ENCODE measurements at regions not wholly inside any gene's neighbourhood (a gene's known extent, or its start where the extent isn't known, plus 50 kb on each side); places are given as distances from the start of the nearest gene placed in this dataset.
"Not testable (repeated sequence)": the region's sequence is repeated elsewhere in the genome, so short reads cannot be mapped to it uniquely, and the experiment has no call there.

DNA sequence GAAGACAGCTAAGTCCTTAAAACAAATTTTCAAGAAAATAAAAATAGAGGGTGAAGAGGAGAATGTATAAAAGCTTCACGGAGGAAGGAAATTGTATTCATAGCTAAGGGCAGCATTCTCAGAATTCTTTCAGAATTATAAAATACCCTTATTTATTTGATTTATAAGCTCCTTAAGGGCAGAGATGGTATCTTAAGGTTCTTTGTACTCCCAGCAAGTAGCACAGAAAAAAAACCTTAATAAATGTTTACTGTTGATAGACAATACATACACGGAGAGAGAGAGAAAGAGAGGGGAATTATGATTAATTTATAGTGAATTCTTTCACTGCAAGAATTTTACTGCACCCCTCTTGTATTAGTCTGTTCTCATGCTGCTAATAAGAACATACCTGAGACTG lies 375.6 kb upstream of the CCDC54 start:
- DNase-seq (ENCODE audit: low read depth) = no peak

DNA sequence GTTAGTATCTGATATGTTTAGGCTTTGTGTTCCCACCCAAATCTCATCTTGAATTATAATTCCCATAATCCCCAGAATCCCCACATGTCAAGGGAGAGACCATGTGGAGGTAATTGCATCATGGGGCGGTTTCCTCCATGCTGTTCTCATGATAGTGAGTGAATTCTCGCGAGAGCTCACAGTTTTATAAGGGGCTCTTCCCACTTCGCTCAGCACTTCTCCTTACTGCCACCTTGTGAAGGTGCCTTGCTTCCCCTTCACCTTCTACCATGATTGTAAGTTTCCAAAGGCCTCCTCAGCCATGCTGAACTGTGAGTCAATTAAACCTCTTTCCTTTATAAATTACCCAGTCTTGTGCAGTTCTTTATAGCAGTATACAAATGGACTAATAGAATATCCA lies 371.9 kb upstream of the CCDC54 start:
- not testable (repeated sequence) for DNase-seq (ENCODE audit: low read depth)

DNA sequence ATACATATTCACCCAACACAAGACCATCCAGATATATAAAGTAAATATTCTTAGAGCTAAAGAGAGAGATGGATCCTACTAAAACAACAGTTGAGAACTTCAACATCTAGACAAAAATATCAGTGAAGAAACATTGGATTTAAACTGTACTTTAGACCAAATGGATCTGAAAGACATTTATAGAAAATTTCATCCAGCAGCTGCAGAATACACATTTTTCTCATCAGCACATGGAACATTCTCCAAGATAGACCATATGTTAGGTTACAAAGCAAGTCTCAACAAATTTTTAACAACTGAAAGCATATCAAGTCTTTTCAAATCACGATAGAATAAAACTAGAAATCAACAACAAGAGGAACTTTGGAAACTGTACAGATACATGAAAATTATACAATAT lies 369.0 kb upstream of the CCDC54 start:
- no peak for DNase-seq (ENCODE audit: low read depth)

DNA sequence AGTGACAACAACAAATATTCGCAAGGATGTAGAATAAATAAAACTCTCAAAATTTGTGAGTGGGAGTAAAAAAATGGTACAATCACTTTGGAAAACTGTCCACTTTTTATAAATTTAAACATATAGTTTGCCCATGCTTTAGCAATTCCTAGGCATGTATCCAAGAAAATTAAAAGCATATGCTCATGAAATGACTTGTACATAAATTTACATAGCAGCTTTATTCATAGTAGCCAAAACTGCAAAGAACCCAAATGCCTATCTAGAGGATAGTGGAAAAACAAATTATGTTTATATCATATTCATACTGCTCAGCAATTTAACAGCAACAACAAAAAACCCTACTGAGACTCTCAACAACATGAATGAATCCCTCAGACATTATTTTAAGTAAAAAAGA lies 363.6 kb upstream of the CCDC54 start:
- DNase-seq (ENCODE audit: low read depth) = no peak

DNA sequence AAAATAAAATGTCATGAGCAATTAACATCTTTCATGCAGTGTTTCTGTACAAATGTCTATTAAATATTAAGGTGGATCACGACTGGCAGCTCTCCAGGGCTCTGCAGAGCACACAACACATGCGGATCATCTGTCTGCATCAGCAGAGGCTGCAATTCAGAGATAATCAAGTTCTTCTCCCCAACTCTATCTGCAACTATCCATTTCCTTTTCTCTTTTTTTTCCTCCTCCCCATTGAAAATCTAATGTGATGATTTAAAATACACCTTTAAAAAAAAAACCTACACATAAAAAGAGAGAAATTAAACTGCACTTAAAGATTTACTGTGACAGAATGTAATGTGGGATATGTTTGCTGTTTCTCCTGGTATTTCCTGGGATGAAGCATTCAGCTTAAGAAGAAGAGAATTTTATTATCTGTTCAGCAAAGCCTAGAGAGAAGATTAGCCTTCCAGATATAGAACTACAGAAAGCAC lies 352.6 kb upstream of the CCDC54 start:
- DNase-seq (ENCODE audit: low read depth) = no peak

DNA sequence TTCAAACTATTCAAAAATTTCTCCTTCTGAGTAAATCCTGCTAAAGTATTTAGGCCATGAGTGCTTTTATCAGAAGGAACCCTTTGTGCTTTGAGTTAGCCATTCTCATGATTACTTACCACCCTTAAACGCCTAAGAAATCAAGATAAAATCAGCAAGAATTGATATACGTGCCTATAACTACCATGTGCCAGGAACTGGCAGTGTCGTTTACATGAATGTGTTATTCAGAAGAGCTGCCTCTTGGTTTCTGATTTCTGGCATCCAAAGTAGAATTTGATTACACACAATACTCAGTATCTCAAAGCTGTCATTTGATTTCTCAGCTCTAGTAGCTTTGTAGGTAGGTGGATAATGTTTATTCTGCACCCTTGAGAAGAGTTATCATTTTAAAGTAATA lies 351.3 kb upstream of the CCDC54 start:
- DNase-seq (ENCODE audit: low read depth) = no peak

DNA sequence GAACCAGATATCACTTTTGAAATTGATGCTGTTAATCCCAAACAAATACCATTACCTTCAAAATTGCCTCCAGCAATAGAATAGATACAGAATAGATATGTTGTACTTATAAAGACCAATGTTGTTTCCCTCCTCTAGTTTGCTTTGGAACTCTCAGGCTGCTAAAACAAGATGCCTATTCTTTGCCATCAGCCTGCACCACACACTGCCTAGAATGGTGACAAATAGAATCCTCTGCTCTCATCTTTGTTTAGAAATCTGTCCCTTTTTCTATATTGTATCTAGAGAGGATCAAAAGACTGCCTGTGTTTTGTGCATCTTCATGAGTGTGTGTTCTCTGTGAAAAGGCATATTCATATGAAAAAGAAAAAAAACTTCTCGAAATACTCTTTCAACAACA lies 349.2 kb upstream of the CCDC54 start:
- no peak for DNase-seq (ENCODE audit: low read depth)

DNA sequence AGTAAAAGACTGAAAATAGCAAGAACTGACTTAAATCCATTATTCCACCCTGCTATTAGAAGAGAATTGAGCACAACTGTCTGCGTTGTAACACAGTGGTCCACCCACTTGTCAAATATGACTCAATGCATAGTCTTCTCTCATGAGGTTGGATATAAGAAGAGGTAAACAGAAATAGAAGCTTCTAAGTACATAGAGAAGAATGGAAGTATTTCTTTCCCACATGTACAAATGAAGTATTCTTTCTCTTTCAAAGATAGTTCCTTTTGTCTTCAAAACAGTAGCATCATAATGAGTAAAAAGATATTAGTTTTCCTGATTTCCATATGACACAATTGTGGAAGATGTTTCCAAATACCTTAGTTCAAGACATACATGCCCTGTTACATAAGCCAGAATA lies 348.6 kb upstream of the CCDC54 start:
- DNase-seq (ENCODE audit: low read depth) = no peak

DNA sequence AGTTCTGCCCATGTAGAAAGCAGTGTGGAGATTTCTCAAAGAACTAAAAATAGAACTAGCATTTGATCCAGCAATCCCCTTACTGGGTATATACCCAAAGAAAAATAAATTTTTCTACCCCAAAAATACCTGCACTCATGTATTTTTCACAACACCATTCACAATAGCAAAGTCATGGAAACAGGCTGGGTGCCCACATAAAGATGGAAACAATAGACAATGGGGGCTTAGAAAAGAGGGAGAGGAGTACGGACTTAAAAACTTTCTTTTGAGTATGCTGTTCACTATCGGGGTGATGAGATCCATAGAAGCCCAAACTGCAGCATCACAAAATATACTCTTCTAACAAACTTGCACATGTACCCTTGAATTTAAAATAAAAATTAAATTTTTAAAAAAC lies 345.1 kb upstream of the CCDC54 start:
- DNase-seq (ENCODE audit: low read depth) = no peak

DNA sequence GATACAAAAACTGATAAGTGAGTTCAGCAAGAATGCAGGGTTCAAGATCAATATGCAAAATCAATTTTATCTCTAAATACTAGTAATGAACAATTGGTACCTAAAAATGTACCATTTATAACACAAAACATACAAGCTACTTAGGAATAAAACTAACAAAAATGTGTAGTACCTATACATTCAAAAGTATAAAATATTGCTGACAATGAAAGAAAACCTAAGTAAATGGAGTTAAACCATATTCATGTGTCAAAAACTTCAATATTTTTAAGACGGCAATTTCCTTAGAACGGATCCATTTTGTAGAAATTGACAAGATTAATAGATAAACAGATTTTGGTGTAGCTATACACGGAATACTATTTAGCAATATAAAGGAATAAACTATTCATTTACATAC lies 343.1 kb upstream of the CCDC54 start:
- DNase-seq (ENCODE audit: low read depth) = no peak

DNA sequence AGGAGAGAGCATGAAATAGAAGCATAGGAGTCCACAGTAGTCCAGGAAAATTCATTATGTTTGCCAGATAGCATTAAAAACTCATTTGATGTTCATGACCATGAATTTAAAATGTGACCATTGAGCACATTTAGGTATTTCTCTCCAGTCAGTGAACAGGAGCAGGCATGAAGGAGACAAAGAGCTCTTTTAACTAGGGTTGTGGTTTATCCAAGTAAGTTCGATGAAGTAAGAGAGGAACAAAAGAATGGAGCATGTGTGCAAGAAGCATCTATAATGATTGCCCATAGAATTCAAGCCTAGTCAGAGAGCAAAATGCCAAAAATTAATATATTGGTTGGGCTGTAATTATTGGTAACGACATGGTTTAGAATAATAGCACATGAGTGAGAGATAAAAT lies 342.1 kb upstream of the CCDC54 start:
- no peak for DNase-seq (ENCODE audit: low read depth)

DNA sequence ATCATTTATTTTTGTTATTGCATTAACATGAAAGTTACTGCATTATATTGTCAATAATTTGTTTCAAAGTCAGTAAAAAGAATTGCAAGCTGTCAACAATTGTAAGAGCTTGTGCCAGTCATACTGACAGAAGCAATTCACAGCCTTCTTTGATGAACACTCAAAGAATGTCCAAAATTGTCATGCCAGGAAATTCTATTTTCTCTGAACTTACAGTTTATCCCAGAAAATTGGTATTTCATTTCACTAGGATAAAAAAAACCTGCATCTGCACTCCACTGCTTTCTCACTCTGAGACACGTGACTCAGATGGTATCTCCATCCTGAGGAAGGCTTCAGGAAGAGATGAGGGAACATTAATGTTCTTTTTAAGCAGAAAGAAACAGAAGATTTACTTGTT lies 332.6 kb upstream of the CCDC54 start:
- no peak for DNase-seq (ENCODE audit: low read depth)

DNA sequence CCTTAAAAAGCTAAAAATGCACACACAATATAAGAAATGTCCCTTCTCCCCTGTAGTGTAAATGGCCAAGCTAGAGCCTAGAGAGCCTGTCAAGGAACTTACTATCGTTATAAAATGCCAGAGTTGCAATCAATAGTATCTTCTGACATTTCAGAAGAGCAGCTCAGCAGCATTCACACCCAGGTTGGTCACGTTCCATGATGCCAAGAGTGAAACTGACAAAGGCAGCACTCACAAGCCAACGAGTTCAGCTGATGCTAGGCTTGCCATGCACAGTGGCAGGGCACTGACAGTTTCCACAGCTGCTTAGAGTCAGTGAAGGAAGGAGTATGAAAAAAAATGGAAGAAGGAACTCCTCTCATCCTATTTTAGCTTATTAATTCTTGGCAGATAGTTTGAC lies 331.4 kb upstream of the CCDC54 start:
- no peak for DNase-seq (ENCODE audit: low read depth)

DNA sequence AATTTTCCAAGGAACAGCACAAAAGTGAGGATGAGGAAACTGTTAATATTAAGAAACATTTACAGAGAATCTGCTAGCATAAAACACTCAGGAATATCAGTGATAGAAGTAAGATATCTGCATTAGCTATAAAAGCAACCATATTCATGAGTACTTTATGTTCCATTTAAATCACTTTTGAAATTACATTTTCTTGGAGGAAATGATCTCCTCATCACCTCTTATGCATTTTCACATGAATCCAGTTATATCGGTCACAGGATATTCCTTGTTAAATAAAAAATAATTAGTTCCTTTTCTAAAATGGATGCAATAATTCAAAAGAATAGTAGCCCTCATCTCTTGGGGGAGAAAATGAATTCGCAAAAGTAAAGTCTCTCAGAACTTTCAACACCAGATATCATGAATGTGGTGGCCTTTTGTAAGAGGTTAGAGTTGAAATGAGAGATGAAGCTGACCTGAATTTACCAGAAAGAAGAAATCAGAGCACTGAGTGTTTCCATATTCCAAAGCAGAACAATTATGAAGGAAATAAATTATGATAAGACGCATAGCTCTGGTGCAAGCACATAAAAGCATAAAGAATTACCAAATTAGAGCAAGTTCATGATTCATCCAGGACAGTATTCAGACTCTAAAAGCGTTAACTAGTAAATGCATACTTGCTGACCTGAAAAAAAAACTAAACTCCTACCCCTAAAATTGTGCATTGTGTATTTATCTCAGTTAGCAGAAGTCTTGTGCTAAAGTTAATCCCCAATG lies 321.9 kb upstream of the CCDC54 start:
- DNase-seq (ENCODE audit: low read depth) = no peak

DNA sequence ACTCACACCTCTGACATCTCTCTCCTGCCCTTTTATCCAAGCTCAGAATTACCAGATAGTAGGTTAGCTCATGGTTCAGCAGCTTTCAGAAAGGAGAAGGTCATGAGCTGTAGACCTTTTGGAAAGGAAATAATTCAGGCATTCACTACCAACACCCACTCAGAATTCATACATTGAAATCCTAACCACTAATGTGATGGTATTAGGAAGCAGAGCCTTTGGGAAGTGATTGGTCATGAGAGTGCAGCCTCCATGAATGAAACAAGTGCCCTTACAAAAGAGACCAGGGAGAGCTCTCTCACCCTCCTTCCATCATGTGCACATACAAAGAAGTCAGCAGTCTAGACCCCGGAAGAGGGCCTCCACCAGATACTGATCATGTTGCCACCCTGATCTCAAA lies 315.8 kb upstream of the CCDC54 start:
- no peak for DNase-seq (ENCODE audit: low read depth)

DNA sequence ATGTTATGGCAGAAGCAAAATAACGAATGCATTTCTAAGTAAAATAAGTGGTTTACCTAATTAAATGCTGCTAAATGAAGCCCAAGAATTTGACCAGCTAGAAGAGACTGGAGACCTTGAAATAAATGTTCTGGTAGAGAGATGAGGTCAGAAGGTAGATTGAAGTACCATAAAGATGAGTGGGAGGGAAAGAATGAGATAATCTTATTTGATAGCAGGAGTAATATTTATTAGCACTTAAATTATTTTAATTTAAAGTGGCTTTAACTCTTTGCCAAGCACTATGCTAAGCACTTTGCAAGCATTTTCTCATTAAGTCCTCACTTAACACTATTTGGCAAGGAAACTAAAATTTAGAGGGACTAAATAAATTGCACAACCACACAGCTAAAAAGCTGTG lies 314.9 kb upstream of the CCDC54 start:
- DNase-seq (ENCODE audit: low read depth) = no peak

DNA sequence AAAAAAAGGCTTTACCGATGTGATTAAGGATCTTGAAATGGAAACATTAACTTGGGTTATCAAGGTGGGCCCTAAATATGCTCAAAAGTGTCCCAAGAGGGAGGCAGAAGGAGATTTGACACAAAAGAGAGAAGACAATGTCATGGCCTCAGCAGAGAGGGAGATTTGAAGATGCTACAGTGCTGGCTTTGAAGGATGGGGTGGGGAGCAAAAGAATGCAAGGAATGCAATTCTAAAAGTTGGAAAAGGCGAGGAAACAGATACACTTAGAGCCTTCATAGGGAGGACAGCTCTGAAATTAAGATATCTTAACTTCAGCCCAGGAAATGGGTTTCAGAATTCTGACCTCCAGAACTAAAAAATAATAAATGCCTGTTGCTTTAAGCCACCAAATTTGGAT lies 314.5 kb upstream of the CCDC54 start:
- no peak for DNase-seq (ENCODE audit: low read depth)

DNA sequence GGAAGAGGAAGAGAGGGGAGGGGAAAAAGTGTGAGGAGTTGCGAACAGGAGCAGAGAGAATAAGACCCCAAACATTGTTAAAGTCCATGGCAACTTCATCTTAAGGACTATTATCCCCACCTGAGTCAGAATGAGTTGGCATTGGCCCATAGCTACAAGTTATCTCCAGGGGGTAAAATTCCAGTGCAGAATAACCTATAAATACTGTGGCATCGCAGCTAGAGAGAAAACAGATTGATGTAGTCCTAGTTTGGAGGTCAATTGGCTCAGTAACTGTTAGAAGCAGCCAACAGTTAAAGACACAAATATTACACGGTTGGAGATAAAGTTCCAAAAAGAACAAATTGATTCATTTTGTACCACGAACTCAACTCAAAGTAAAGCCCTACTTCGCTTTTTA lies 313.9 kb upstream of the CCDC54 start:
- DNase-seq (ENCODE audit: low read depth) = no peak

DNA sequence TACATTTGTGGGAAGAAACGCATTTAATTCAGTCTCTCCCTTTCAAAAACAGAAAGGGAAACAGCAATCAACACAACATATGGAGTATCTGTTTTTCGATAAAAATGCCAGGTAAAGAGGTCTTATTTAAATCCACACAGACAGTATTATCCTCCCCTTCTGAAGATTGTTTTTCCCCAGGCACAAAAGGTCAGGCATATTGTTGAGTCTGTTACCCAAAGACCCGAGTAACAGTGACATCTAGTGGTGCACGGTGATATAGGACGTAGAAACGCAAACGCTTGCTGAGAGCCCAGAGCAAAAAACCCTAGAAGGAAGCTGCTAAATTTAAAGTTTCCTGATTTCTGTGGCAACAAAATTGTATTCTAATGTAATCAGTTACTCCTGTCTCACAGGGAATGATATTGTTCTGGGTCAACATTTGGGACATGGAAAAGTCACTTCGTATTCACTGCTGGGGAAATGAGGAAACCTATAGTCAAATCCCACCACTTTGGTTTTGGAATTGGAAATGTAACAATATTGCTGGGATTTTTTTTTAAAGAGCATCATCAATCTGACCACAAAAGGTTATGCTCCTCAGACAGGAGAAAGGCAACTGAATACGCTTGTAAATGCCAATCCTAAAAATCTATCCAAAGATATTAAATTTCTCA lies 312.7 kb upstream of the CCDC54 start:
- no peak for DNase-seq (ENCODE audit: low read depth)

DNA sequence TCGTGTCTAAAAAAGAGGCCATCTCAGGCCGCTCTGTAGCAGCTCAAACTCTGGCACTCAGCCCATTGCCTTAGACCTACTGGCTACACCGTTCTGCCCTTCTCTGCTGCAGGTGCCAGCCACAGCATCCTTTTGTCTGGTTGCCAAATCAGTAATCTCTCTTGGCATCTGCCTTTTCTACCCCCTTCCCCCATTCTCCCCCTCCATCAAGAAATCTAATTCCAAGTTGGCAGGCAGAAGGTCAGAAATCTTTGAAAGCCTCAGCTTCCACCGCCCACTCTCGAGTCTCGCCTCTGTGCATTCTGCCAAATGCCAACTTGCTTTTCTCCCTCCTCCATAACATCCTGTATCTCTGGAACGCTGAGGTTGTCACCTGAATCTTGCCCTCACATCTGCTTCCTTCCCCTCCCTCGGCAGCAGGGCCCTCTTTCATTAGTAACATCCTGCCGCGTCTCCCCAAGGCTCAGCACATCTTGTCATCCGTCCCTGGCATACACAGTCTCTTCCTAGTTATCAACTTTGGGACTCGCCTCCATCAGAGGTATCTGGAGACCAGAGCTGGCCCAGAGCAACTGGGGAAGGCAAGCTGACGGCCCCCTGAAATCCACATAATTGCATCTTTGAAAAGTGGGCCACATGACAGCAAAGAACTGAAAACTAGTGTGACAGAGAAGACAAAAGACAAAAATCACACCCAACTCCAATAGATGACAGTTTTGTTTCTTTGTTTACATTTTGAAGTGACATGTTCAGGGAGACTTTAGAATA lies 312.0 kb upstream of the CCDC54 start:
- DNase-seq (ENCODE audit: low read depth) = no peak

DNA sequence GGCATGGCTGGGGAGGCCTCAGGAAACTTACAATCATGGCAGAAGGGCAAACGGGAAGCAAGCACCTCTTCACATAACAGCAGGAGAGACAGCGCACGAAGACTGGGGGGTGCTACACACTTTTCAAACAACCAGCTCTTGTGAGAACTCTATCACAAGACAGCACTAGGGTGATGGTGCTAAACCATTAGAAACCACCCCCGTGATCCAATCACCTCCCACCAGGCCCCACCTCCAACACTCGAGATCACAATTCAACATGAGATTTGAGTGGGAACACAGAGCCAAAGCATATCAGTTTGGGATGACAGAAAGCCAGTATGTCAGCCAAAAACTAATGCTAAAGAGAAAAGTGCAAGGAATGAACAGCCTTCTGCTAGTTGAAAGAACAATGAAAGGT lies 309.8 kb upstream of the CCDC54 start:
- DNase-seq (ENCODE audit: low read depth) = no peak

DNA sequence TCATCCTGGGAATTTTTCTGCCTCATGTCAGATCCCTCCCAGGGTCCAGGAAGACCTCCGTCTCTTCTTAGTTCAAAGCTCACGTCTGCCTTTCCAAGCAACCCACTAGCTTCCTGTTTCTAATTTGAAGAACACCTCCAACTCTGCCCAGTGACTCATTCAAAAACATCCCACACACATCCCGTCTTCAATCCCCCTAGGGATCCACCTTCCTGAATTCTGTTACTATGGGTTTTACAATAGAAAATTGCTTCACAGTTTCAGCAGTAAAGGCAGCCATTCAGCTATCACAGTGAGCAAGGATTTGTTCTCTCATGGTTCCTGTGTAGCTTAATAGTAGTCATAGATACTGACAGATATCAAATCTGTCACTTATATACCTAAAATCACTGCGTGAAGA lies 308.3 kb upstream of the CCDC54 start:
- DNase-seq (ENCODE audit: low read depth) = no peak

DNA sequence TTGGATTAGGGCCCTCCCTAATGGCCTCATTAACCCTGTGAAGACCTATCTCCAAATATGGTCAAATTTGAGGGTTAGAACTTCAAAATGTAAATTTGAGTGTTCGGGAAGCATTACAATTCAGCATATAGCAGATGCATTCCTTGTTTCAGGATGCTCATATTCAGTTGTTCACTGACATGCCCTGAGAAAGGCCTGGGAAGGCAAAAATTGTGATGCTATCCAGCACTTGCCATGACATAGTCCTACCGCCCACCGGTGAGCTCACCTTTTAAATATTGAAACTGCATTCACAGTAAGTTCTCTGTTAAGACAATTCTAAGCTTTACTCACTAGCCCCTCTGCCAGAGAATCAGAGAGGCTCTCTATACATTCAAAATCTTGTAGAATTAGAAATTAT lies 300.3 kb upstream of the CCDC54 start:
- no peak for DNase-seq (ENCODE audit: low read depth)

Measured in T-helper 22 cell (primary cell).